ENCODE measurements at regions not wholly inside any gene's neighbourhood (a gene's known extent, or its start where the extent isn't known, plus 50 kb on each side); places are given as distances from the start of the nearest gene placed in this dataset.
A peak's percentile ranks its signal among the peaks of the same experiment; 100 is the strongest.

GRCh38 chr18:6614952-6615351 is 114.6 kb upstream of the ARHGAP28 start:
- no peak for FAIRE-seq

- FAIRE-seq: no peak
Measured at GRCh38 chr18:6616981-6617380, 112.5 kb upstream of the ARHGAP28 start.

- FAIRE-seq: no peak
Measured at GRCh38 chr18:6621437-6621836, 108.1 kb upstream of the ARHGAP28 start.

- FAIRE-seq: peak; percentile 86
Measured at GRCh38 chr18:6623278-6623677, 106.2 kb upstream of the ARHGAP28 start.

GRCh38 chr18:6624271-6624660 is 105.2 kb upstream of the ARHGAP28 start:
- FAIRE-seq: no peak

- FAIRE-seq: peak; percentile 99
Measured at GRCh38 chr18:6624661-6625311, 104.7 kb upstream of the ARHGAP28 start.

GRCh38 chr18:6625481-6625880 is 104.0 kb upstream of the ARHGAP28 start:
- no peak for FAIRE-seq

- FAIRE-seq: no peak
Measured at GRCh38 chr18:6626457-6626856, 103.1 kb upstream of the ARHGAP28 start.

- no peak for FAIRE-seq
Measured at GRCh38 chr18:6627645-6628044, 101.9 kb upstream of the ARHGAP28 start.

- no peak for FAIRE-seq
Measured at GRCh38 chr18:6628187-6628586, 101.3 kb upstream of the ARHGAP28 start.

GRCh38 chr18:6629635-6630140 is 99.8 kb upstream of the ARHGAP28 start:
- FAIRE-seq: no peak

GRCh38 chr18:6633310-6633709 is 96.2 kb upstream of the ARHGAP28 start:
- FAIRE-seq: no peak

- FAIRE-seq: no peak
Measured at GRCh38 chr18:6636091-6636490, 93.4 kb upstream of the ARHGAP28 start.

- no peak for FAIRE-seq
Measured at GRCh38 chr18:6638447-6638846, 91.1 kb upstream of the ARHGAP28 start.

- FAIRE-seq: no peak
Measured at GRCh38 chr18:6639305-6639704, 90.2 kb upstream of the ARHGAP28 start.

- FAIRE-seq: peak; percentile 96
Measured at GRCh38 chr18:6644836-6645627, 84.5 kb upstream of the ARHGAP28 start.

- peak; percentile 100 for FAIRE-seq
Measured at GRCh38 chr18:6646801-6647200, 82.7 kb upstream of the ARHGAP28 start.

- FAIRE-seq: no peak
Measured at GRCh38 chr18:6648581-6648980, 80.9 kb upstream of the ARHGAP28 start.

- FAIRE-seq: no peak
Measured at GRCh38 chr18:6649421-6650126, 79.9 kb upstream of the ARHGAP28 start.

GRCh38 chr18:6650127-6650507 is 79.4 kb upstream of the ARHGAP28 start:
- no peak for FAIRE-seq

GRCh38 chr18:6650747-6651146 is 78.8 kb upstream of the ARHGAP28 start:
- no peak for FAIRE-seq

GRCh38 chr18:6652098-6652497 is 77.4 kb upstream of the ARHGAP28 start:
- no peak for FAIRE-seq

GRCh38 chr18:6653880-6654279 is 75.6 kb upstream of the ARHGAP28 start:
- FAIRE-seq: no peak
